ENCODE measurements at regions not wholly inside any gene's neighbourhood (a gene's known extent, or its start where the extent isn't known, plus 50 kb on each side); places are given as distances from the start of the nearest gene placed in this dataset.

DNA sequence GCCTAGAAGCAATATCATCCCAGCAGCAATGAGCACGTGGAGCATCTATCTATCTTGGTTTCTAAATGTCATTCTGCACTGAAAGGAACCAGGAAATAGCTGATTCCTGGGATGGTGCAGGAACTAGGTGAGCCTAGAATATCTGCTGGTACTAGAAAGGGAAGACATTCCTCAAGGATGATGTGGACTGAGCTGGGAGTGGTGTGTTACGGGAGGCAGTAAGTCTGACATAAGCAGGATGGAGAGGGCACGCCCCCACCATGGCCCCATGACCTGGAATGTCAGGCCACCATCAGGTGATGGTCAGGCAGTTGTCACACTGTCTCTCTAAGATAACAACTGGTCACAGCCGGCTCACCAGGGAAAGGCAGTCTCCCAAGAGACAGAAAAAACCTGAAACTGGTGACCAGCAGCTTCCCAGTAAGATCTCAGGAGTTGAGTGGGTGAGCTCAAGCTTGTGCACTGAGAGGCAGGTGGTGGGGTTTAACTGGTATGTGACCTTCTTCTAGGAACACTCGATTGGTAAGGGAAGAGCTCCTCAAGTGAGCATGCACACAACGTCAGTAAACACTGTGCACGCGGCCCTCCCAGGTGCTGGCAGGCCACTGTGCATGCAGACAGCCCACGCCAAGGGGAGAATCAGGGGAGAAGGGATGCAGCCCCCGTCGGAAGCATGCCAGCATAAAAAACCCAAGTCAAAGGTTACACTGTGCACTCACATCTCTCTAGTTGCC, 148.7 kb downstream of the ADSS2 start:
- TF ChIP-seq, protein P1, sequence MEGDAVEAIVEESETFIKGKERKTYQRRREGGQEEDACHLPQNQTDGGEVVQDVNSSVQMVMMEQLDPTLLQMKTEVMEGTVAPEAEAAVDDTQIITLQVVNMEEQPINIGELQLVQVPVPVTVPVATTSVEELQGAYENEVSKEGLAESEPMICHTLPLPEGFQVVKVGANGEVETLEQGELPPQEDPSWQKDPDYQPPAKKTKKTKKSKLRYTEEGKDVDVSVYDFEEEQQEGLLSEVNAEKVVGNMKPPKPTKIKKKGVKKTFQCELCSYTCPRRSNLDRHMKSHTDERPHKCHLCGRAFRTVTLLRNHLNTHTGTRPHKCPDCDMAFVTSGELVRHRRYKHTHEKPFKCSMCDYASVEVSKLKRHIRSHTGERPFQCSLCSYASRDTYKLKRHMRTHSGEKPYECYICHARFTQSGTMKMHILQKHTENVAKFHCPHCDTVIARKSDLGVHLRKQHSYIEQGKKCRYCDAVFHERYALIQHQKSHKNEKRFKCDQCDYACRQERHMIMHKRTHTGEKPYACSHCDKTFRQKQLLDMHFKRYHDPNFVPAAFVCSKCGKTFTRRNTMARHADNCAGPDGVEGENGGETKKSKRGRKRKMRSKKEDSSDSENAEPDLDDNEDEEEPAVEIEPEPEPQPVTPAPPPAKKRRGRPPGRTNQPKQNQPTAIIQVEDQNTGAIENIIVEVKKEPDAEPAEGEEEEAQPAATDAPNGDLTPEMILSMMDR (IDR thresholded peaks at IDR 0.05; ENCODE audit: low read length), result no peak
- TF ChIP-seq EZH2 (IDR thresholded peaks at IDR 0.05; ENCODE audit: borderline replicate concordance, low read length), result no peak
